GM21723 (cell line): ENCODE measurements at regions not wholly inside any gene's neighbourhood (a gene's known extent, or its start where the extent isn't known, plus 50 kb on each side); places are given as distances from the start of the nearest gene placed in this dataset.
"Not testable (repeated sequence)": the region's sequence is repeated elsewhere in the genome, so short reads cannot be mapped to it uniquely, and the experiment has no call there.

Experiments used
- ATAC-seq: cut with Tn5 transposase; IDR thresholded peaks from one replicate; pipeline ENCODE4 v1.9.1; 2021; ENCODE audit warnings: mild to moderate bottlenecking, moderate library complexity; ENCODE audit not compliant: unreplicated experiment

- ATAC-seq, result no peak
These were observed 931.1 kb downstream of the FAM181B start for GRCh38 chr11:81802591-81802990.

GRCh38 chr11:81792416-81792815, 941.2 kb downstream of the FAM181B start:
- no peak for ATAC-seq

GRCh38 chr11:81787584-81788049, 946.0 kb downstream of the FAM181B start:
- peak; percentile 78 for ATAC-seq

GRCh38 chr11:81772166-81772565, 961.5 kb downstream of the FAM181B start:
- ATAC-seq, result no peak

GRCh38 chr11:81769906-81770305, 963.8 kb downstream of the FAM181B start:
- ATAC-seq, result not testable (repeated sequence)

- ATAC-seq, result no peak
These were observed 976.6 kb downstream of the FAM181B start for GRCh38 chr11:81756864-81757595.

- ATAC-seq, result no peak
These were observed 984.4 kb downstream of the FAM181B start for GRCh38 chr11:81749245-81749644.

GRCh38 chr11:81744336-81745116, 989.1 kb downstream of the FAM181B start:
- ATAC-seq, result no peak

- ATAC-seq, result no peak
These were observed 1008.0 kb downstream of the FAM181B start for GRCh38 chr11:81725701-81726100.

- ATAC-seq, result no peak
These were observed 1016.0 kb downstream of the FAM181B start for GRCh38 chr11:81717695-81718094.

- no peak for ATAC-seq
These were observed 1025.8 kb downstream of the FAM181B start for GRCh38 chr11:81707881-81708280.

GRCh38 chr11:81705283-81705682, 1028.4 kb downstream of the FAM181B start:
- ATAC-seq, result no peak

GRCh38 chr11:81700076-81700475, 1033.6 kb downstream of the FAM181B start:
- no peak for ATAC-seq

GRCh38 chr11:81687057-81687456, 1046.6 kb downstream of the FAM181B start:
- no peak for ATAC-seq

GRCh38 chr11:81674211-81674610, 1059.5 kb downstream of the FAM181B start:
- peak; percentile 81 for ATAC-seq

GRCh38 chr11:81673001-81673400, 1060.7 kb downstream of the FAM181B start:
- no peak for ATAC-seq

GRCh38 chr11:81669935-81670543, 1063.6 kb downstream of the FAM181B start:
- ATAC-seq, result no peak

GRCh38 chr11:81658722-81659121, 1074.9 kb downstream of the FAM181B start:
- ATAC-seq, result peak; percentile 88

GRCh38 chr11:81655351-81655750, 1078.3 kb downstream of the FAM181B start:
- no peak for ATAC-seq

- ATAC-seq, result no peak
These were observed 1086.3 kb downstream of the FAM181B start for GRCh38 chr11:81647374-81647773.

GRCh38 chr11:81644239-81644840, 1089.3 kb downstream of the FAM181B start:
- peak; percentile 99 for ATAC-seq
